AML-193 (cell line): ENCODE measurements at regions not wholly inside any gene's neighbourhood (a gene's known extent, or its start where the extent isn't known, plus 50 kb on each side); places are given as distances from the start of the nearest gene placed in this dataset.

Source experiments
- DNase-seq, 2 experiments: peaks; one replicate each; lab custom pipeline; 2025; lab: John Stamatoyannopoulos, UW

- DNase-seq = no peak
These were observed 140.9 kb downstream of the CXCL12 start for GRCh38 chr10:44243851-44244510.

- DNase-seq = no peak
These were observed 142.1 kb downstream of the CXCL12 start for GRCh38 chr10:44242826-44243225.

GRCh38 chr10:44242091-44242490 lies 142.8 kb downstream of the CXCL12 start:
- DNase-seq = no peak

GRCh38 chr10:44240584-44241205 lies 144.2 kb downstream of the CXCL12 start:
- no peak for DNase-seq

- DNase-seq = no peak
These were observed 146.7 kb downstream of the CXCL12 start for GRCh38 chr10:44238212-44238611.

- DNase-seq = no peak
These were observed 147.4 kb downstream of the CXCL12 start for GRCh38 chr10:44237364-44238049.

GRCh38 chr10:44235363-44235762 lies 149.5 kb downstream of the CXCL12 start:
- no peak for DNase-seq

- no peak for DNase-seq
These were observed 150.4 kb downstream of the CXCL12 start for GRCh38 chr10:44234483-44234875.

GRCh38 chr10:44233561-44234482 lies 151.1 kb downstream of the CXCL12 start:
- DNase-seq = no peak

GRCh38 chr10:44217274-44217820 lies 167.6 kb downstream of the CXCL12 start:
- DNase-seq = no peak

- DNase-seq = no peak
These were observed 168.8 kb downstream of the CXCL12 start for GRCh38 chr10:44216073-44216472.

GRCh38 chr10:44209811-44210210 lies 175.1 kb downstream of the CXCL12 start:
- no peak for DNase-seq

- DNase-seq = no peak
These were observed 177.7 kb downstream of the CXCL12 start for GRCh38 chr10:44207160-44207559.

- no peak for DNase-seq
These were observed 178.6 kb downstream of the CXCL12 start for GRCh38 chr10:44206127-44206818.

- no peak for DNase-seq
These were observed 179.8 kb downstream of the CXCL12 start for GRCh38 chr10:44205067-44205466.

- no peak for DNase-seq
These were observed 181.4 kb downstream of the CXCL12 start for GRCh38 chr10:44203535-44203934.

- no peak for DNase-seq
These were observed 181.9 kb downstream of the CXCL12 start for GRCh38 chr10:44202952-44203351.

GRCh38 chr10:44201656-44202055 lies 183.2 kb downstream of the CXCL12 start:
- DNase-seq = no peak

GRCh38 chr10:44201011-44201410 lies 183.9 kb downstream of the CXCL12 start:
- DNase-seq = no peak

GRCh38 chr10:44199991-44200655 lies 184.8 kb downstream of the CXCL12 start:
- DNase-seq = no peak

GRCh38 chr10:44199267-44199666 lies 185.6 kb downstream of the CXCL12 start:
- DNase-seq = no peak
